SKM-1 (cell line): ENCODE measurements at regions not wholly inside any gene's neighbourhood (a gene's known extent, or its start where the extent isn't known, plus 50 kb on each side); places are given as distances from the start of the nearest gene placed in this dataset.
A peak's percentile ranks its signal among the peaks of the same experiment; 100 is the strongest.
"Not testable (repeated sequence)": the region's sequence is repeated elsewhere in the genome, so short reads cannot be mapped to it uniquely, and the experiment has no call there.

Experiments
- DNase-seq: peaks from one replicate; lab custom pipeline; 2025; ENCODE audit not compliant: unreplicated experiment; lab: John Stamatoyannopoulos, UW

DNA sequence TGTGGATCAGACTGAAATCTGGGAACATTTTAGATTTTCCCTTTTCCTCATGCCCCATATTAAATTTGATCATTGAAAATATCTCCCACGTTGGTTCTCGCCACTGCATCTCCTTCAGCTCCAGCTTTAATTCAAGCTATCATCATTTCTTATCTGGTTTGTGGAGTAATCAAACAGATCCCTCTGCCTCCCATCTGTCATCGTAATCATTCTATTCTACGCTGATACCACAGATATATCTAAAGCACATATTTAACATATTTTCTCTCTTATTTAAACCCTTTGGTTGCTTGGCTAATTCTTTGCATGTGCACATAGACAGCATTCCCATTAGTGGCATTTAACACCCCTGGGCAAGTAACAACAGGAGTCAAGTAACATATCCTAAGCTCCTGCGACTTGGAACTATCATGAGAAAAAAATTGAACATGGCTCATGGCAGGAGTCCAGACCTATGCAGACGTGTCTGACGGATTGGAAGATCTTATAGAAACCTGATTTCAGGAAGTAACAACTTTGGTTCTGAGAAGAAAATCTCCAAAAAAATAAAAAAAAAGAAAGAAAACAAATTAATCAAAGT, 158.8 kb upstream of the KYNU start:
- DNase-seq: no peak

DNA sequence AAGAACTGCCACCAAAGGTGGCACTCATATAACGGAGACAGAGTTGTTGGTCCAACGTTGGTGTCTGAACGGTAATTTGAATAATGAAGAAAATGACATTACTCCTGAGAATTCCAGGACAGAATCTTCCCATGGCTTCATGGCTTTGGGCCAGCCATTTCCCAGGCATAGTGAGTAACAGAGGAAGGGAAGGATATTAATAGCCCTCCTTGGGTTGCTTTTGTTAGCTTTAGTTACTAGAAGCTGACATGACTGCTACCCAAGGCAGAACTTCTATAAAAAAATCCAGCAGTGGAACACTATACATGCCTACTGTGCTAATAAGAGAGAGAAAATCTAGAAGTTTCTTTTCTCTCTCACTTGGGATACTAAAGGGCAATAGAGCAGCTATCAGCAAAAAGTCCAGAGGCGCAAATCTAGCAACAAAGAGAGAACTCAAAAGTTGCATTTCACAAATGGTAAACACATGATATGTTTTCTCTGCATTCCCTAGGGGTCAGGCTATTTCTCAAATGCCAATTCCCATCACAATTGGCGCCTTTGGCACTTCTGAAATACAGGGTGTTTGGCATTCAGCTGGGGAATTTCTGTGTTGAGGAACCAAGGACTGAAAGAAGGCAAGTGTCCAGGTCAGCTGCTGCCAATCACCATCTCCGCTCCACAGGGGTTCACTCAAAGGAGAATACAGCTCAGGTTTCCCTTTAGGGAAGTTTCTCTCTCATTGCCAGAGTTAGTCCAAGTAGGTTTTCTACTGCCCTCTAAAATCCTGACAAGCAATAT, 160.8 kb upstream of the KYNU start:
- DNase-seq: no peak

DNA sequence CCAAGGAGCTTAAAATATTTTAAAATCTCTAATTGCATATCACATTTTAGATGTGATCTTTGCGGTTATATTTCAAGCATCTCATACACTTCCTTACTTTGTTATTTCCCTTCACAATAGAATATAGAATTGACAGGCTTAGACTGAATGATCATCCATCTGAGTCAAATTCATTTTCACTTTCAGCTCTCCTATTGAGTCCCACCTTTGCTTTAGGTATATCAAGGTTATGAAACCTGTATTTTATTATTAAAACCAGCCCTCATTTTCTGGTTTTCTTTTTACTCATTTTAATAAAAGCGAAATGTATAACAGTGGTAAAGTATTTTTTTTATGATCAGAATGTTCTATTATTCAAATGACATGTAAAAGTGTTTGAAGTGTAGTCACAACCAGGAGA, 162.9 kb upstream of the KYNU start:
- no peak for DNase-seq

DNA sequence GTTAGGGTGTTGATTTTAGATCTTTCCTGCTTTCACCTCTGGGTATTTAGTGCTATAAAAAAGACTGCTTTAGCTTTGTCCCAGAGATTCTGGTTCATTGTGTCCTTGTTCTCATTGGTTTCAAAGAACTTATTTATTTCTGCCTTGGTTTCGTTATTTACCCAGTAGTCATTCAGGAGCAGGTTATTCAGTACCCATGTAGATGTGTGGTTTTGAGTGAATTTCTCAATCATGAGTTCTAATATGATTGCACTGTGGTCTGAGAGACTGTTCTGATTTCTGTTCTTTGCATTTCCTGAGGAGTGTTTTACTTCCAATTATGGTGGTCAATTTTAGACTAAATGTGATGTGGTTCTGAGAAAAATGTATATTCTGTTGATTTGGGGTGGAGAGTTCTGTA, 167.1 kb upstream of the KYNU start:
- no peak for DNase-seq

DNA sequence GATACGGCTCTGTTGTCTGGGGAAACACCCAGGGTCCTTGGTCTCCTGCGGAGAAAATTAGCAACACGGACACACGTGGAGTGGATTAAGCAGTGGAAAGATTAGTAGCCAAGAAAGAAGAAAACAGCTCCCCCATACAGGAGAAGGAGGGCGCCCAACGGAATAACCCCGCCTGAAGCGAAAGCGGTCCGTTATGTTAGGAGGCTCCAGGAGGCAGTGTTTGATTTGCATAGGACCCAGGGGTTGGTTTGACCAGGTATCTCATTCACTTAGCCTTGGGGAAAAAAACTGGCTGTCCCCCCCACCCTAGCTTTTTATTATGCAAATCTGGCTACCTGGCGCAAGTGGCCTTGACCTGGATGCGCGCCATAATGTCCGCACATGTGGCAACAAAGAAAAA, 170.1 kb upstream of the KYNU start:
- DNase-seq: no peak

DNA sequence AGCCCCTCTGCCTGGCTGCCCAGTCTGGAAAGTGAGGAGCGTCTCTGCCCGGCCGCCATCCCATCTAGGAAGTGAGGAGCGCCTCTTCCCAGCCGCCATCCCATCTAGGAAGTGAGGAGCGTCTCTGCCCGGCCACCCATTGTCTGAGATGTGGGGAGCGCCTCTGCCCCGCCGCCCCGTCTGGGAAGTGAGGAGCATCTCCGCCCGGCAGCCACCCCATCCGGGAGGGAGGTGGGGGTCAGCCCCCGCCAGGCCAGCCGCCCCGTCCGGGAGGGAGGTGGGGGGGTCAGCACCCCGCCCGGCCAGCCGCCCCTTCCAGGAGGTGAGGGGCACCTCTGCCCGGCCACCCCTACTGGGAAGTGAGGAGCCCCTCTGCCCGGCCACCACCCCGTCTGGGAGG, 175.1 kb upstream of the KYNU start:
- DNase-seq: not testable (repeated sequence)

DNA sequence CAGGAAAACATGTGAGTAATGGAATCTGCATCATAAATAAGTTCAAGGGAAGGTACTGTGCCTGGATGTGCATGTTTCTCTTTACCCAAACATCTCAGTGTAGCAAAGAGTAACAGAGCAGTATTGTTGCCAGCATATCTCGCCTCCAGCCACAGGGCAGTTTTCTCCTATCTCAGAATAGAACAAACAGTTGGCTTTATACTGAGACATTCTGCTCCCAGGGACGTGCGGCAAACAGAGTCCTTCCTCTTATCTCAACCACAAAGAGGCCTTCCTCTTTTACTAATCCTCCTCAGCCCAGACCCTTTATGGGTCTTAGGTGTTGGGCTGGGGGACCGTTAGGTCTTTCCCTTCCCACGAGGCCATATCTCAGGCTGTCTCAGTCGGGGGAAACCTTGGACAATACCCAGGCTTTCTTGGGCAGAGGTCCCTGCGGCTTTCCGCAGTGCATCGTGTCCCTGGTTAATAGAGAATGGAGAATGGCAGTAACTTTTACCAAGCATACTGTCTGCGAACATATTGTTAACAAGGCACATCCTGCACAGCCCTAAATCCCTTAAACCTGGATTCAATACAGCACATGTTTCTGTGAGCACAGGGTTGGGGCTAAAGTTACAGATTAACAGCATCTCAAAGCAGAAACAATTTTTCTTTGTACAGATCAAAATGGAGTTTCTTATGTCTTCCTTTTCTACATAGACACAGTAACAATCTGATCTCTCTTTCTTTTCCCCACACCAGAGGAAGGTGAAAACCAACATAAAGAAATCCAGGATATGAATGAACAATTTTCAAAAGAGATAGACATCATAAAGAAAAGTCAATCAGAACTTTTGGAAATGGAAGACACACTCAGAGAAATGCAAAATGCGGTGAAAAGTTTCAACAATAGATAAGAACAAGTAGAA, 181.9 kb upstream of the KYNU start:
- DNase-seq: peak; percentile 70

DNA sequence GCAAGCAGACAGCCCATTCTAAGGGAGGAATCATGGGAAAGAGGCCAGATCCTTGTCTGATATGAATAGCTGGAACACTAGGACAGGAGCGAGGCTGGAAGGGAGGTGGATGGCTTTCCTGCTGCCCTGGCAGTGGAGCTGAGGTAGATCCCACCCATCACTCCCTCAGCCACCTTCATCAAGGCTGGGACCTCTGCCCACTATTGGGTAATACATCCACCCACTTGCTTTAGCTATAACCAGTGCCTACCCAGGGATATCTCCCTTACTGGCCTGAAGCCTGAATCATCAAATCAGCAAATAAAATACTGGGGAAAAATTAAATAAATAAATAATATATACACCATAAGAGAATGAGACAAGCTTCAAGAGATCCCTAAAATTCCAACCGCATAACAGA, 183.2 kb upstream of the KYNU start:
- no peak for DNase-seq

DNA sequence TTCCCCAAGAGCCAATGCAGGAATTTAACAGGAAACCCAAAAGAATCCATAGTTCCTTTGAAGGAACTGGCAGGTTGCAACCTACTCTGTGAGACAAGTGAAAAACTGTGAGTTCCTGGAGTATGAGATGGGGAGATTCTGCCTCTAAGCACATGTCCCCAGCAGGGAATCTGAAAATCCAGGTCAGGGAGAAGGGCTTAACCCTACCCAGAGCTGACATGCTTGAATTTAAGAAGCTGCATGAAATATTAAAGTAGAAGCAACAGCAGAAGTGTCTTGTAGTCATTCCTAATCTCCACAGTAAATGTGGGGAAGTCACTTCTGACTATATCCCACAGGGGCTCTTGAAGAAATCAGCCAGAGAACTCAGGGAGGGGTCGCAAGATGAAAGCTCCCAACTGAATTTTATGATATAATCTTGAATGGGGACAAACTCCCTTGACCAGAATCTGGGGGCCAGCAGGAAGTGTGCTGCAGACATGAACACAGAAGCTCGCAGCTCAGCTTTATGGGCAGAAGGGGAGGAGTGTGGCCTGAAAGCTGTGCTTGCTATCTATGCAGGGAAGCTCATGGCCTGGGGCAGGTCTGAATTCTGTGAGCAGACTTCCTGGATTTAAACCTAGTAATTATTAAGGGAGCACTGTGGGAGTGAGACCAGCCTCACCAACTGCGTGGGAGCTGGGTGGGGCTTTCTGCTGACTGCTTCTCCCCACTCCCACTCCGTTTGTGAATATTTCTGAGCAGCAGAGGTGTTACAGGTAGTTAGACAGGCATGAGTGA, 184.1 kb upstream of the KYNU start:
- no peak for DNase-seq

DNA sequence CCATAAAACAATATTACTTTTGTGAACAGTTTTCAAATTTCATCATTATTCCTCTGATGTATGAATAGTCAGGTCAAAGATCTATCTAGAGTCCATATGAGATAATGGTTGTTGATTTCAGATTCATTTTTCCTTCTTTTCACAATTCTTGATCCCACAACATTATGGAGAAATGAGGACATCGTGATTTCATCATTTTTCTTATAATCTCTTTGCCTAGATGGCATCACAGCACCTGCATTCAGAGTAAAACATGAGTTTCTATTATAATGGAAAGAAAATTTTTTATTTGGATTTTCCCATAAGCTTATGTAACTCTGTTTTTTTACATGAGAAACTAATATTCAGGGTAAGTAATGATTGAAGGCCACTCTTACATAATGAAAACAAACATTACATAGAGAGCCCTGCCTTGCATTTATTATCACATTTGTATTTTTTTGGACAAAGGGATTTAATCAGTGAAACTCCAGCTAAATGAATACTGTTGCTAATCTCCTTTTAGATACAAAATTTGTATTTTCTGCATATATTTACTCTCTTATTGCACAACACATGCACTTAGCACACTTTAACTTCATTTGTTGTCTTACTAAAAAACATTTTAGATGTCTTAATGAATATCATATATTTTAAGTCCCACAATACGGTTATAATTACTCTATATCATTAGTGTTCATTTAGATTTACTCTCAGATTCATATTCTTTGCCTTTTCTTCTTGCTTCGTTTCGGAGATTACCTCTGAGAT, 188.4 kb upstream of the KYNU start:
- DNase-seq: no peak

DNA sequence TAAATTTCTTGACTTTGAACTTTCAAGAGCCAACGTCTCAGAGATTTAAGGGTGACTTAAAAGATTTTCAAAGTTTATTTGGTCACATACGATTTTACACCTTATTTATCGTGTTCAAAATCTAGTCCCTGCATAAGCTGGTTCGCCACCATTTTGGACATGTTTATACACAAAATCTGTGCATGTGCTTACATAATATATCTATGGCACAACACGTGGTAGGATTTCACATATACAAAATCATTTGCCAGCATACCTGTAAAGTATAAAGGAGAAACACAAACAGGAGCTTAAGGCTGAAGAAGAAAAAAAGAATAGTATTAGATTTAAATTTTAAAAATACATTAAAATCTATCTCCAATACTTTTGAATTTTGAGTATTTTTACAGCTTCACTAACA, 190.0 kb upstream of the KYNU start:
- DNase-seq: no peak

DNA sequence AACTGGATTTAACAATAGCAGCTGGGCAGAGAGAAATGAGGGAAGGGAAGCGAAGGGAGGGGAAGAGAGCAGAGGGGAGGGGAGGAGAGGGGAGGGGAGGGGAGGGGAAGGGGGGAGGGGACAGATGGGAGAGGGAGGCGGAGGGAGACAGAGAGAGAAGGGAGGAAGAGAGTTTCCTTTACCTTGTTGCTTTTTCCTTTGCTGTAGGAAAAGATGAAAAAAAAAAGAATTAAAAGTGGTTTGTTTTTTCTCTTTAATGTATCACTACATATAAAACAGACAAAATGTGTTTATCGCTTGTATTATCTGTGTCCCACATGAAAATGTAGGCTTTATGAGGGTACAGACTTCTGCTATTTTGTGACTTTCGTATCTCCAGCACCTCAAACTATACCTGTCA, 190.4 kb upstream of the KYNU start:
- no peak for DNase-seq

DNA sequence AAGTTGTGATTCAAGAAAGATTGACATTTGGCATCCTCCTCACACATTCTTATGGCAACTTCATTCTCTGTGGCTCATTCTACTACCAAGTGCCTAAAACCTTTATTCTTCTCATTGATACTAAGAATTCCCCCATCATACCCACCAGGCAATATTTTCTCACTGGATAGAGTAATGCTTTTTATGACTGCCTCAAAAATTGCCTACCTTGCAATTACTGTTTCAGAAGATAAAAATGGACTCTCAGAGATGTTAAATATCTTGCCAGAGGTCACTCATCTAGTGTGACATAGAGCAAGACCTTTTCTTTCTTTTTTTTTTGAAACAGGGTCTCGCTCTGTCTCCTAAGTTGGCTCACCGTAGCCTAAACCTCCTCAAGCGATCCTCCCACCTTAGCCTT, 192.8 kb upstream of the KYNU start:
- no peak for DNase-seq

DNA sequence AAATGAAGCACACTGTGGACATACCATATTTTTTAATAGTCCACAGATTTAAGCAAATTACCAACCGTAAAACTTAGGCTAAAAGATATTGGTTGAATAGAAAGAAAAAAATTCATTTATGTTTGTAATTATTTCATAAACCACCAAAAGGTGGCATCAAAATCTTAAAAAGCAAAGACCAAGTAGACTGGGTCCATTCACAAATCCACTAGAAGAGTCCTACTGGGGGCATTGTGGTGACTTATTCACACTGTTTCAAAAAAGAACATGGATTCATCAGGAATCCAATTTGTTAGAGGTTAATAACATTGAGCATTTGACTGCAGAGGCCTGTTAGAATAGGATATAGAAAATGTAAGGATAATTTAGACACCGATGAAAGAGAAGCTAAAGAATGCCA, 194.9 kb upstream of the KYNU start:
- DNase-seq: no peak

DNA sequence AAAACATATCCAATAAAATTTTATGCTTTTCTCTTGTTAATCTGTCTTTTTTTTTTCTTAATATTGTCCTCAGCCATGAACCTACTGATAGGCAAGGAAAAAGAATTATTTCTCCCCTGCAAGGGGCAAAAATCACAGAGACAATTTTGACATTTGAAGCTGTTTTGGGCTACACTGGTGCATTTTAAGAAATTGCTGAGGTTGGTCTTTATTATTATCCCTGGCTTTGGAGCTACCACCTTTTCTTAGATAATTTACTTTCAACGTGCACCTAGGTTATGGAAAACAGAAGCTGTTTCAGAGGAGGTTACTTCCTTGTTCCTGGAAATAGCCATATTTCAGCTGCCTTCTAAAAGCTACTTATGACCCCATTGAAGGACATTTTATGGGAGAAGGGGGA, 195.5 kb upstream of the KYNU start:
- DNase-seq: no peak

DNA sequence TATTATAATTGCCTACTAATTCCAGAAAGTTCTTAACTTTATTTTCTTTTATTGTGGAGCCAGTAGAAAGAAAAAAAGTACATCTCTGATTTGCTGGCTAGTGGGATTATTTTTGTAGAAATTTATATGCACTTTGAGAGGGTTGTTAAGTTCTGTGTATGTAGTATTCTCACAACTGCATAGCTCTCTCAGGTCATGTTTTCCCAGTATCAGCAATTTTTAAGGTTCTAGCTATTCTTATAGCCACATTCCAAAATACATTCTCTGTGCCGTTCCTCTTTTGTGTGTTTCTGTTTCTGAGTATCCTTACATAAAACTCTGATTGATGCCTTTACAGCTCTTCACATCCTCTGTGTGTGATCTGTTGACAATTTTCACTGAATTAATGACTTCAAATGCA, 199.3 kb upstream of the KYNU start:
- DNase-seq: no peak

DNA sequence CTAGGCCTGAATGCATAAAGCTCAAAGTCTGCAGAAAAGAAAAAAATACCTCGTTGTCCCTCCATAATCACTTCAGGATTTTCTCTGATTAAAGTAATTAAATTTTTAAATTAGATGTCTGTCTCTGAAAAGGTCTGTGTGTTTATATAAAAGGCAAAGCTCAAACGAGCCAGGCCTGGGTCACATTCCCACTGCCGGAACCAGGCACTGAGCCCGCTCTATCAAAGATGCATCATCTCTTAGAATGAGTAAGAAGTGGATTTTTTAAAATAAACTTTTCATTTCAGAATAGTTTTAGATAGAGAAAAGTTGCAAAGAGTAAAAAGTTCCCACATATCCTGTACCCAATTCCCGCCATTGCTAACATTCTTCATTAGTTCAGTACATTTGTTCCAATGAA, 202.1 kb upstream of the KYNU start:
- no peak for DNase-seq

DNA sequence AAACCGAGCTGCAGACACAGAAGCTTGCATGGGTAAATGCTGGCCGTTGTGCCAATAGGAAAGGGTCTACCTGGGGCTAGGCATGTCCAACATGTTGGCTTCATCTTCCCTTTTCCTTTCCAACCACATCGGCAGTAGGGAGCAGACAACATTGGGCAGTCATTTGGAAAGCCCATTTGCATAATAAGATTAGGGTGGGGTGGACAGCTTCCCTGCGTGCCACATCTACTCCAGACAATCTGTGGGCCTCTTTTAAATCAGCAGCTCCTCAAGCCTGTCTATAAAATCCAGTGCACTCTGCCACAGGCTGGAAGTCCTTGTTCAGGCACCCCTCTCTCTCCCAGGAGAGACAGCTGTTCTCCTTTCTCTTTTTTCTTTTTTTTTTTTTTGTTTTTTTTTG, 203.6 kb upstream of the KYNU start:
- DNase-seq: no peak

DNA sequence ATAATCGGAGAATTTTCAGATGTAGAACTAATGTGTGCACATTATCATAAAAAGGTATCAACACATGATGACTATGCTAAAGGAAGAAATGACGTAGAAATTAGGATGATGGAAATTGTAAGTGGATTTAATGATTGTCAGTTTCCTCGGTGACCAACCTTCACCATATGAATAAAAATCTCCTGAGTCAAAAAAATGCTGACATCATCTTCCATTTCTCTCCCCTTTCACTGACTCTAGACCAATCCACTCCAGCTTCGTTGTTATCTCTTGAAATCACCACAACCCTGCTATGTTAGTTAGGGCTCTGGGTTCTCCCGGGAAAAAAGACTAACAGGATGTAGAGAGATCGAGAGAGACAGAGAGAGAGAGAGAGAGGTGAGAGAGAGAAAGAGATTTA, 204.8 kb upstream of the KYNU start:
- DNase-seq: no peak

DNA sequence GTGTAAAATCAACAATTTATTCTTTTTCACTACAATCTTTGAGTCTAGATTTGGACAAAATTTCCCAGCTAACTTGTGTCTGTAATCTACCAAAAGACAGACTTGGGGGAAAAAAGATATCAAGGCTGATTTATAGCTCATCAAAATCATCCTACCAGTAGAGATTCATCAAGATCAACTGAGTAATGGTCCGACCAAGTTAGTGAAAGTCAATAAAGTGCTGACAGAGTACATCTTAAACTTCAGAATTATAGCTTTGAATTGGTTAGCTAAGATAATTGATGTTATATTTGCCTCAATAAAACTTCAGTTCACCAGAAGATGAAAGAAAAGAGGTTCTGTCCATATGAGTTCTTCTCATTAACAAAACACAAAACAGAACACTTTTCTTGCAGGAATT, 207.1 kb upstream of the KYNU start:
- DNase-seq: no peak

DNA sequence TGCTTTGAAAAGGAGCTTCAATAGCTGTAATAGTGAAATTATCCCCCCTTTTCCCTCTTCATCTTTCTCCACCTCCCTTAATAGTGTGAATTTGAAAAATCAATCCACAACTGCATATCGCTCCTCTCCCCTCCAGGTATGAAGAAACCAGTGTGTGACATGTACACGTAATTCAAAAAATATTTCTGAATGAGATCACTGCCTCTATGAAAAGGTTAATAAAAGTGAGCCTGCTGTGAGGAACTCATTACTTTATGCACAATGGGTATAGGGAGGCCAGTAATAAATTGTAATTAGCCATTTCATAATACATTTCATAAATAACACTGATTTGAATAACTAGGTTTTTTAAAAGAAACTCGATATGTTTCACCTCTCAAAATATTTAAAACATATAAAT, 209.0 kb upstream of the KYNU start:
- no peak for DNase-seq
